Adrenal gland (tissue), 5 donors: ENCODE measurements at regions not wholly inside any gene's neighbourhood (a gene's known extent, or its start where the extent isn't known, plus 50 kb on each side); places are given as distances from the start of the nearest gene placed in this dataset.

Experiments used
- CTCF ChIP-seq, 6 experiments: fragments of 450-650 bp in 4 of 6; fragments of 200-600 bp in 2 of 6; sonication (generic) in 1 of 6; IDR thresholded peaks; 1 replicate in 5 of 6; 2 replicates in 1 of 6; pipeline versions ENCODE4 v1.5.1 to v1.8.0; 2016 to 2021; ENCODE audit warnings: antibody characterized with exemption in 6 of 6, mild to moderate bottlenecking in 2 of 6, moderate library complexity in 1 of 6
- POLR2A ChIP-seq, 2 donors: fragments of 450-650 bp; IDR thresholded peaks; one replicate each; pipeline ENCODE4 v1.6.1; 2017; ENCODE audit warnings: antibody characterized with exemption in 2 of 2, mild to moderate bottlenecking in 2 of 2, moderate library complexity in 1 of 2
- donor health status: DM: no; HTN: no; CAD: no.

- TF ChIP-seq CTCF (IDR thresholded peaks at IDR 0.05) (no peak), POLR2A (IDR thresholded peaks at IDR 0.05) (no peak)
Observed at GRCh38 chr6:14642136-14642505, 524.5 kb downstream of the CD83 start.
